GM19239 (cell line): ENCODE measurements at regions not wholly inside any gene's neighbourhood (a gene's known extent, or its start where the extent isn't known, plus 50 kb on each side); places are given as distances from the start of the nearest gene placed in this dataset.

Experiments
- DNase-seq: peaks from one replicate; pipeline ENCODE4 v3.0.0; 2011; ENCODE audit warnings: low spot score; ENCODE audit not compliant: insufficient read length
- FAIRE-seq: peaks from 2 replicates; lab custom pipeline; 2011; peaks lifted over from hg19 to GRCh38; lab: Jason Lieb, UNC

GRCh38 chr7:21377545-21377944 is 50.3 kb upstream of the SP4 start:
- DNase-seq (no peak), FAIRE-seq (no peak)
